T-cell (primary cell): ENCODE measurements at regions not wholly inside any gene's neighbourhood (a gene's known extent, or its start where the extent isn't known, plus 50 kb on each side); places are given as distances from the start of the nearest gene placed in this dataset.

ENCODE experiments used
- ATAC-seq, 4 experiments: fragments of 200-7000 bp in 3 of 4; fragments of 150-1000 bp in 1 of 4; cut with Tn5 transposase; replicated peaks in 1 of 4; 1 replicate in 3 of 4; 2 replicates in 1 of 4; pipeline ENCODE4 v1.10.0; 2021; ENCODE audit warnings: moderate library complexity in 3 of 4, mild to moderate bottlenecking in 2 of 4, moderate number of reproducible peaks in 1 of 4
- CTCF ChIA-PET, 2 donors: fragments of 300-600 bp; sonication (Branson Sonifier 250); formaldehyde crosslinking; loops; one replicate each; lab custom pipeline; 2022; ENCODE audit warnings: antibody characterized with exemption in 2 of 2; lab: Charles Lee
- POLR2A ChIA-PET, 2 donors: fragments of 300-600 bp; sonication (Branson Sonifier 250); formaldehyde crosslinking; loops; one replicate each; lab custom pipeline; 2022; ENCODE audit warnings: antibody characterized with exemption in 2 of 2; lab: Charles Lee
- DNase-seq, 35 experiments: peaks; one replicate each; pipeline versions ENCODE4 v3.0.0 to v3.0.0-alpha.2; 2013 to 2023
- H3K27ac ChIP-seq: one replicate; pipeline ENCODE4 v1.5.1; 2013; ENCODE audit warnings: low read length
- H3K27me3 ChIP-seq, 2 experiments: replicated peaks in 1 of 2; 1 replicate in 1 of 2; 2 replicates in 1 of 2; pipeline versions ENCODE4 v1.6.1 to v1.7.0; 2013; ENCODE audit warnings: low read length in 1 of 2, mixed read lengths in 1 of 2; ENCODE audit not compliant: control insufficient read depth in 2 of 2, insufficient read depth in 2 of 2; ENCODE audit errors: extremely low read depth in 1 of 2
- H3K36me3 ChIP-seq, 2 donors: 1 replicate in 1 of 2; 2 replicates in 1 of 2; pipeline versions ENCODE4 v1.6.1 to v1.7.0; 2013; ENCODE audit warnings: low read length in 1 of 2; ENCODE audit not compliant: control insufficient read depth in 2 of 2, insufficient read depth in 1 of 2; ENCODE audit errors: extremely low read depth in 1 of 2
- H3K4me1 ChIP-seq, 2 experiments: 1 replicate in 1 of 2; 2 replicates in 1 of 2; pipeline versions ENCODE4 v1.6.1 to v1.7.0; 2013; ENCODE audit warnings: low read length in 2 of 2, mixed read lengths in 1 of 2; ENCODE audit not compliant: insufficient read depth in 2 of 2, control insufficient read depth in 1 of 2; ENCODE audit errors: extremely low read depth in 1 of 2
- H3K4me3 ChIP-seq, 2 donors: 1 replicate in 1 of 2; 2 replicates in 1 of 2; pipeline versions ENCODE4 v1.5.1 to v1.7.0; 2013; ENCODE audit warnings: mild to moderate bottlenecking in 2 of 2, low read length in 1 of 2, moderate library complexity in 1 of 2; ENCODE audit not compliant: control insufficient read depth in 1 of 2; ENCODE audit errors: extremely low read depth in 1 of 2
- H3K9me3 ChIP-seq: 2 replicates; pipeline ENCODE4 v1.7.0; 2013
- H3K27ac Mint-ChIP-seq, 2 donors: one replicate each; pipeline ENCODE4 v1.8.0; 2020 to 2021; ENCODE audit warnings: mild to moderate bottlenecking in 2 of 2, mixed read lengths in 2 of 2
- H3K27me3 Mint-ChIP-seq, 2 donors: one replicate each; pipeline ENCODE4 v1.8.0; 2021 to 2022; ENCODE audit warnings: mixed read lengths in 2 of 2
- H3K36me3 Mint-ChIP-seq: one replicate; pipeline ENCODE4 v1.8.0; 2021; ENCODE audit warnings: mixed read lengths
- H3K4me1 Mint-ChIP-seq, 3 donors: one replicate each; pipeline ENCODE4 v1.8.0; 2020 to 2022; ENCODE audit warnings: mixed read lengths in 3 of 3, mild to moderate bottlenecking in 1 of 3
- H3K4me3 Mint-ChIP-seq, 3 donors: one replicate each; pipeline ENCODE4 v1.8.0; 2020 to 2022; ENCODE audit warnings: mild to moderate bottlenecking in 3 of 3, mixed read lengths in 3 of 3, moderate library complexity in 3 of 3
- H3K9me3 Mint-ChIP-seq, 3 donors: one replicate each; pipeline ENCODE4 v1.8.0; 2020 to 2022; ENCODE audit warnings: mixed read lengths in 3 of 3
- WGBS: methylation state at CpG from one replicate; pipeline ENCODE4 v1.1.5; 2013; ENCODE audit warnings: missing lambda C conversion rate; ENCODE audit not compliant: insufficient coverage; 5-methylcytosine and 5-hydroxymethylcytosine counted together

DNA sequence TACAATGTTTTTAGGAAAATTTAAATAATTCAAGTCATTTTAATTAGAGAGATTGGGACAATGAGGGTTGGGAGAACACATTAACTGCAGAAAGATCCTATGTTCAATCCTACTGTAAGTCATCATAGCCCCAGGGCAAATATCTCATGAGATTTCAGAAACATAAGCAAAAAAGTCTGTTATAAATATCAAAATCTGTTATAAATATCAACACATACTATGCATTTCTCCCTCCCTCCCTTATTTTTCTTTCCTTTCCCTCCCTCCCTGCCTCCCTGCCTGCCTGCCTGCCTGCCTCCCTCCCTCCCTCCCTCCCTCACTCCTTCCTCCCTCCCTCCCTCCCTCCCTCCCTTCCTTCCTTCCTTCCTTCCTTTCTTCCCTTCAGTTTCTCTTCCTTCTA lies 267.3 kb upstream of the SASH1 start:
- DNase-seq: no peak
- Mint-ChIP-seq H3K27ac (no peak overlapping the region), H3K9me3 (peaks cover 0 to 10% (median 7%) of the 10 kb centered on the region in 3 donors), H3K4me3 (no peak overlapping the region), H3K36me3 (no peaks in the 10 kb centered on the region), H3K27me3 (peaks cover 7 to 12% of the 10 kb centered on the region in 2 donors), H3K4me1 (no peaks in the 10 kb centered on the region)
- ChIA-PET POLR2A (no interaction called here), CTCF (no interaction called here)
- Histone ChIP-seq H3K27ac (no peak overlapping the region), H3K9me3 (no peaks in the 10 kb centered on the region), H3K4me1 (no peaks in the 10 kb centered on the region), H3K36me3 (no peaks in the 10 kb centered on the region), H3K27me3 (peaks cover 0 to 3% of the 10 kb centered on the region in 2 experiments), H3K4me3 (no peak overlapping the region)
- ATAC-seq: no peak

DNA sequence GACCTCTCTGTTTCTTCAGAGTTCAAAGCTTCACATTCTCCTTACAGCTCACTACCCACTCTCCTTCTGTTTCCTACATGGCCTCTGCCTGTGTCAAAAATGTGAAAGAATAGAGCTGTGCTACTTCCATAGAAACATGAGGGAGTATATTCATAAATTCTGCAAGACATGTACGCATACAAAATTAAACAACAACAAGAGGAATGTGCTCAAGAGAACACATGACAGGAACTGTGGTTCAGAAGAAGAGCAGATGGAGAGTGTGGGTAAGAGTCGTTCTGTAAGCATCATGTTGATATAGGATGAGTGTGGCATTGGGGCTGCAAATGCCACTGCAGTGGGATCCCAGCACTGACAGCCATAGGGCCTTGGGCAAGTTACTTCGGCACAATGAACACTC lies 266.6 kb upstream of the SASH1 start:
- Mint-ChIP-seq H3K27ac (no peak overlapping the region), H3K4me1 (no peaks in the 10 kb centered on the region), H3K27me3 (peaks cover 7 to 15% of the 10 kb centered on the region in 2 donors), H3K36me3 (no peaks in the 10 kb centered on the region), H3K9me3 (peaks cover 0 to 10% (median 7%) of the 10 kb centered on the region in 3 donors), H3K4me3 (no peak overlapping the region)
- no peaks in the 10 kb centered on the region for H3K36me3 ChIP-seq
- H3K27ac ChIP-seq: no peak overlapping the region
- ChIA-PET CTCF (no interaction called here), POLR2A (no interaction called here)
- H3K4me1 ChIP-seq: no peaks in the 10 kb centered on the region
- 33% methylated on average over 1 of the region's 3 CpGs for WGBS
- no peaks in the 10 kb centered on the region for H3K9me3 ChIP-seq
- peaks cover 0 to 3% of the 10 kb centered on the region in 2 experiments for H3K27me3 ChIP-seq
- no peak overlapping the region for H3K4me3 ChIP-seq
- ATAC-seq (no peak), DNase-seq (no peak)

DNA sequence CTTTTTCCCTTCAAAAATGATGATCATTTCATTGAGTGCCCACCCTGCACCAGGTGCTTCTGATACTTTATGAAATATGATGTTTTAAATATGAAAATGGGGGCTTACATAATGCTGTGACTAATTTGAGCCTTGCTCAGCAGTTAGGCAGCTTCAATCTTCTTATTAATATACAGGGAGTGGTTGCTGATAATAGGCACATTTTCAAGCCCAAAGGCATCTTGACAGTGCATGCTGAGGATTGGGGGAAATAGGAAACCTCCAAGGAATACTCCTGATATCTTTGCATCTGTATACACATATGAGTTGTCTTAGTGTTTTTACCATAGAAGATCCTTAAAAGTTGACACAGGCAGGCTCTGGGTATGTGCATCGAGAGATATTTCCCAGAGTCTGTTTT lies 262.3 kb upstream of the SASH1 start:
- no CpG with 5 or more reads among the region's 1 CpG for WGBS
- H3K9me3 Mint-ChIP-seq: peaks cover 0 to 7% (median 5%) of the 10 kb centered on the region in 3 donors
- ChIA-PET POLR2A (no interaction called here), CTCF (no interaction called here)
- H3K4me3 Mint-ChIP-seq: no peak overlapping the region
- Histone ChIP-seq H3K36me3 (no peaks in the 10 kb centered on the region), H3K4me1 (no peaks in the 10 kb centered on the region), H3K4me3 (no peak overlapping the region), H3K27ac (no peak overlapping the region), H3K9me3 (no peaks in the 10 kb centered on the region), H3K27me3 (peaks cover 0 to 3% of the 10 kb centered on the region in 2 experiments)
- H3K4me1 Mint-ChIP-seq: no peaks in the 10 kb centered on the region
- no peak for DNase-seq
- no peak overlapping the region for H3K27ac Mint-ChIP-seq
- H3K36me3 Mint-ChIP-seq: no peaks in the 10 kb centered on the region
- ATAC-seq: no peak
- peaks cover 5 to 23% of the 10 kb centered on the region in 2 donors for H3K27me3 Mint-ChIP-seq

DNA sequence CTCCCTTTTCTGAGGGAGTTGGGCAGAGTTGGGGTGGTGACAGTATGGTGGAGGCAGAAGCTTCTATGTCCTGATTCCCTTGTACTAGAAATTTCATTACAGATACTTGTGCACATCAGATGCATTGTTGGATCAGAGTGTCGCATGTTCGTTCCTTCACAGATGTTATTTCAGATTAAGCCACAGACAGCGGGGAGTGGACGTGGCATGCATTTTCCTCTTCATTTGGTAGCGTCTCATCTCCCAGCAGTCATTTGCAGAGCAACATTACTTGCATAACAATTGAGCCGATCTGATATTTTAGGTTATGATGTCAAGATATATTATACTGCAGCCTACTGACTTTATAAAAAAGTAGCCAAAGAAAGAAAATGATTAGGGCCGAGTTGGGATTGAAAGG lies 261.6 kb upstream of the SASH1 start:
- H3K36me3 Mint-ChIP-seq: no peaks in the 10 kb centered on the region
- H3K27ac Mint-ChIP-seq: no peak overlapping the region
- Histone ChIP-seq H3K27me3 (peaks cover 0 to 3% of the 10 kb centered on the region in 2 experiments), H3K4me1 (no peaks in the 10 kb centered on the region), H3K9me3 (no peaks in the 10 kb centered on the region), H3K36me3 (no peaks in the 10 kb centered on the region), H3K4me3 (no peak overlapping the region), H3K27ac (no peak overlapping the region)
- ChIA-PET POLR2A (no interaction called here), CTCF (no interaction called here)
- no peak for ATAC-seq
- no peak overlapping the region for H3K4me3 Mint-ChIP-seq
- peaks cover 0 to 2% (median 0%) of the 10 kb centered on the region in 3 donors for H3K9me3 Mint-ChIP-seq
- no peak for DNase-seq
- 90% methylated on average over 4 of the region's 7 CpGs for WGBS
- no peaks in the 10 kb centered on the region for H3K4me1 Mint-ChIP-seq
- H3K27me3 Mint-ChIP-seq: peaks cover 5 to 22% of the 10 kb centered on the region in 2 donors

DNA sequence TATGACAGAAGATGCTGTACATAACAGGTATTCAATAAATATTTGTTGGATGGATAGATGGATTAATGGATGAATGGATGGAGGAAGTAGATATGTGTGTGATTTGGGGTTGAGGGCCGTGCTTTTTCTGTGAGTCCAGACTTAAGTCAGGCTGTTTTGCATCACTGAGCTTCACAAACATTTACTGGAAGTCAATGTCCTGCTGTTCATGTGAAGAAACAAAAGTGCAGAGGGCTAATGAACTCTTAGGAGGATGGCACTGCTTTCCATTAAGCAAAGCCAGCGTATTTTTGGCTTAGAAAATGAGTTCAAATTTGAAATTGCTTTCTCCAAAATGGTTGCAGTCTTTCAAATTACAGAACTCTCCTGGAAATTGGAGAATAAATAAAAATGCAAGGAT lies 260.6 kb upstream of the SASH1 start:
- Histone ChIP-seq H3K36me3 (no peaks in the 10 kb centered on the region), H3K27ac (no peak overlapping the region), H3K9me3 (no peaks in the 10 kb centered on the region), H3K4me1 (no peaks in the 10 kb centered on the region), H3K4me3 (no peak overlapping the region), H3K27me3 (peaks cover 0 to 3% of the 10 kb centered on the region in 2 experiments)
- Mint-ChIP-seq H3K4me1 (no peaks in the 10 kb centered on the region), H3K9me3 (no peaks in the 10 kb centered on the region), H3K27ac (no peak overlapping the region), H3K27me3 (peaks cover 5 to 17% of the 10 kb centered on the region in 2 donors), H3K4me3 (no peak overlapping the region), H3K36me3 (no peaks in the 10 kb centered on the region)
- ATAC-seq (no peak), DNase-seq (no peak)
- CTCF ChIA-PET: no interaction called here
- POLR2A ChIA-PET: no interaction called here
- WGBS: 64% methylated on average over 1 of the region's 2 CpGs

DNA sequence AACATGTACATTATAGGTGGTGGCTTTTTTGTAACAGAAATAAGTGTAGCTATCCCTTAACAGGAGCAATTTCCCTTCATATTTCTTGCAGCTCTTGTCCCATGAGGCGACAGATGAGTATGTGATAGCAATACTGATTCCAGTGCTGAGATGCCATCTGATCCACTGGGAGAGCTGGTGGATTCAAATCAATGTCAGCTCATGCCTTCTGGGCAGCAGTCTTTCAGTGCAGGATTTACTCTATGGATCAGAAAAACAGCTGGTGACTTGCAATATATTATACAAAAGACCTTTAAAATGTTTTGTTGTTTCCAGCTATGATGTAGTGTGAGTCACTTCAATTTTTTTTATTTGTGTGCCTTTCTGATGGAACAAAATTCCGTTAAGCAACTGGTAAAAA lies 259.9 kb upstream of the SASH1 start:
- Histone ChIP-seq H3K36me3 (no peaks in the 10 kb centered on the region), H3K4me3 (no peak overlapping the region), H3K27me3 (peaks cover 0 to 3% of the 10 kb centered on the region in 2 experiments), H3K4me1 (no peaks in the 10 kb centered on the region), H3K27ac (no peak overlapping the region), H3K9me3 (no peaks in the 10 kb centered on the region)
- no peak for ATAC-seq
- DNase-seq: no peak
- Mint-ChIP-seq H3K27me3 (peaks cover 5 to 15% of the 10 kb centered on the region in 2 donors), H3K36me3 (no peaks in the 10 kb centered on the region), H3K4me1 (no peaks in the 10 kb centered on the region), H3K4me3 (no peak overlapping the region), H3K9me3 (no peaks in the 10 kb centered on the region), H3K27ac (no peak overlapping the region)
- ChIA-PET CTCF (no interaction called here), POLR2A (no interaction called here)
- WGBS: 0% methylated on average over 1 of the region's 2 CpGs
